H1 (cell line): ENCODE measurements at regions not wholly inside any gene's neighbourhood (a gene's known extent, or its start where the extent isn't known, plus 50 kb on each side); places are given as distances from the start of the nearest gene placed in this dataset.

ENCODE experiments used
- CHD7 ChIP-seq: fragments of 300-600 bp; sonication (generic); IDR thresholded peaks from 2 replicates; pipeline ENCODE4 v1.7.1; 2012; ENCODE audit warnings: low read length, moderate library complexity, mild to moderate bottlenecking, inconsistent platforms; ENCODE audit not compliant: insufficient replicate concordance
- CTBP2 ChIP-seq: IDR thresholded peaks from 2 replicates; pipeline ENCODE4 v1.7.0; 2011; ENCODE audit warnings: borderline replicate concordance, mild to moderate bottlenecking, moderate library complexity, mixed read lengths, low read length; ENCODE audit not compliant: insufficient read depth, insufficient read length
- KDM1A ChIP-seq: fragments of 200-600, 300-600 bp; sonication (generic); IDR thresholded peaks from 2 replicates; pipeline ENCODE4 v1.7.1; 2016; ENCODE audit warnings: mild to moderate bottlenecking, low read length, borderline replicate concordance
- SAP30 ChIP-seq: fragments of 300-600 bp; sonication (generic); IDR thresholded peaks from 2 replicates; pipeline ENCODE4 v1.7.1; 2012; ENCODE audit warnings: low read length, moderate library complexity, mild to moderate bottlenecking, inconsistent platforms; ENCODE audit not compliant: insufficient read depth, insufficient replicate concordance
- SP4 ChIP-seq: IDR thresholded peaks from 2 replicates; pipeline ENCODE4 v1.6.1; 2012; ENCODE audit warnings: low read length, inconsistent platforms
- SUZ12 ChIP-seq: fragments of 200-600 bp; sonication (generic); IDR thresholded peaks from 2 replicates; pipeline ENCODE4 v1.6.1; 2012; ENCODE audit warnings: mild to moderate bottlenecking, inconsistent platforms, low read length, moderate library complexity, mixed read lengths
- TAF1 ChIP-seq: IDR thresholded peaks from 2 replicates; pipeline ENCODE4 v1.6.1; 2011; ENCODE audit warnings: mild to moderate bottlenecking, low read depth, low read length
- TCF12 ChIP-seq: IDR thresholded peaks from 2 replicates; pipeline ENCODE4 v1.6.1; 2011; ENCODE audit warnings: low read depth, mild to moderate bottlenecking, low read length
- TF ChIP-seq, protein P1 (sequence below), 3 experiments: IDR thresholded peaks; 1 replicate in 2 of 3; 2 replicates in 1 of 3; pipeline versions ENCODE4 v1.5.1 to v1.6.1; 2011; ENCODE audit warnings: low read length in 3 of 3, mild to moderate bottlenecking in 3 of 3, inconsistent platforms in 2 of 3, low read depth in 1 of 3, moderate library complexity in 1 of 3; ENCODE audit not compliant: insufficient read depth in 1 of 3; ENCODE audit errors: control extremely low read depth in 1 of 3

DNA sequence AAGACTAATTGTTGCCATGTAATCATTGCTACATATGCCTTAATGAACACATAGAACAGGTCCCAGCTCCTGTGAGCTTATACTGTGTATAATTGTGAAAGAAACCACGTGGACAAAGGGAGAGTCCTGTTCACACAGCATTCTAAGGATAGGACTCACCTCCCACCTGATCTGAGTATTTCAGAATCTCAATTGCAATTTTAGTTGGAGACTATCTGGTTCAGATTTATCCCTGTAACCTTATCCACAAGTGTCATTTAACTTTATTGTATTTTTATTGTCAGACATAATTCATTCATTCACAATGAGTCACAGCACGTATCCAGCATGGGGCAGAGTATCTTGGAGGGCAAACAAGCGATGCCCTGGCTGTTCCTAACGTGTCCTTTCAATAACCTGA is 448.3 kb downstream of the NTRK2 start (continued):
- TF ChIP-seq CHD7 (no peak), SP4 (no peak), SAP30 (no peak), TAF1 (no peak), SUZ12 (no peak), KDM1A (no peak), CTBP2 (no peak), TCF12 (no peak)
- TF ChIP-seq, protein P1, sequence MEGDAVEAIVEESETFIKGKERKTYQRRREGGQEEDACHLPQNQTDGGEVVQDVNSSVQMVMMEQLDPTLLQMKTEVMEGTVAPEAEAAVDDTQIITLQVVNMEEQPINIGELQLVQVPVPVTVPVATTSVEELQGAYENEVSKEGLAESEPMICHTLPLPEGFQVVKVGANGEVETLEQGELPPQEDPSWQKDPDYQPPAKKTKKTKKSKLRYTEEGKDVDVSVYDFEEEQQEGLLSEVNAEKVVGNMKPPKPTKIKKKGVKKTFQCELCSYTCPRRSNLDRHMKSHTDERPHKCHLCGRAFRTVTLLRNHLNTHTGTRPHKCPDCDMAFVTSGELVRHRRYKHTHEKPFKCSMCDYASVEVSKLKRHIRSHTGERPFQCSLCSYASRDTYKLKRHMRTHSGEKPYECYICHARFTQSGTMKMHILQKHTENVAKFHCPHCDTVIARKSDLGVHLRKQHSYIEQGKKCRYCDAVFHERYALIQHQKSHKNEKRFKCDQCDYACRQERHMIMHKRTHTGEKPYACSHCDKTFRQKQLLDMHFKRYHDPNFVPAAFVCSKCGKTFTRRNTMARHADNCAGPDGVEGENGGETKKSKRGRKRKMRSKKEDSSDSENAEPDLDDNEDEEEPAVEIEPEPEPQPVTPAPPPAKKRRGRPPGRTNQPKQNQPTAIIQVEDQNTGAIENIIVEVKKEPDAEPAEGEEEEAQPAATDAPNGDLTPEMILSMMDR (IDR thresholded peaks at IDR 0.05; ENCODE audit: control extremely low read depth in 1 of 3, insufficient read depth in 1 of 3, low read depth in 1 of 3, low read length in 3 of 3) = no peak
